ENCODE measurements at regions not wholly inside any gene's neighbourhood (a gene's known extent, or its start where the extent isn't known, plus 50 kb on each side); places are given as distances from the start of the nearest gene placed in this dataset.

- no peak for DNase-seq
Measured at GRCh38 chr22:49540913-49541692, 286.6 kb downstream of the BRD1 start.

DNA sequence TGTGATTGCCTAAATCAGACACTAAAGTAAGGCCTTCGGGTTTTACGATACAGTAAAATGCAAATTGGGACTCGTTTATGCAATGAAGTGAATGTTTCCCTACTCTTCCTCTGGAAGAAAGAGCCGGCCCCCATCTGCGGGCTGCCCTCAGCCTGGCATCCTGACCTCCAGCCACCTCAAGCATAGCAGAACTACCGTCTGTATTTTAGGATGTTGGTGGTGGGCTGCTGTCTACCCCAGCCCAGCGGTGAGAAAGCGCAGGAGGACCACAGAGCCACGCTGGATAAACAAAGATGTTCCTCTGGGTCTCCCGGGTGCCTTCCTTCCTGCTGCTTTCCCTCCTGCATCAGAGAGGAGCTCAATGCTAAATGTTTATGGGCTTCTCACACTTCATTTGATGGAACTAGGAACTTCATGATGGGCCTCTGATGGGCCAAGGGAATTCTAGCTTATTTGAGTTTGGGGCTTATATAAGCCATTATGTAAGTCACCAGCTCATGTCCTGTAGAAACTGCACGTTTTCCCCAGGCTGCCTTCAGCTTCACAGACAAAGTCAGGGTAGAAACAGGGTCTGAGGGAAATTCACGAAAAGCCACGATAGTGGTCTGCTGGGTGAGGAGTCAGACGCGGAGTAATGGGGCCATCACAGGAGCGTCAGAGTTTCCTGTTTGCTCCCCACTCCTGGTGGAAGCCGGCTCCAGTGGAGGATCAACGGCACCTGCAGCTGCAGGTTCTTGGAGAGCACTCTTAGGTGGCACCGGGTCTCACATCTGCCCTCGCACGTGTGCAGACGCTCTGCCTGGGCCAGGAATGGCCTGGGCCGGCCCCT lies 287.4 kb downstream of the BRD1 start:
- no peak for DNase-seq

DNA sequence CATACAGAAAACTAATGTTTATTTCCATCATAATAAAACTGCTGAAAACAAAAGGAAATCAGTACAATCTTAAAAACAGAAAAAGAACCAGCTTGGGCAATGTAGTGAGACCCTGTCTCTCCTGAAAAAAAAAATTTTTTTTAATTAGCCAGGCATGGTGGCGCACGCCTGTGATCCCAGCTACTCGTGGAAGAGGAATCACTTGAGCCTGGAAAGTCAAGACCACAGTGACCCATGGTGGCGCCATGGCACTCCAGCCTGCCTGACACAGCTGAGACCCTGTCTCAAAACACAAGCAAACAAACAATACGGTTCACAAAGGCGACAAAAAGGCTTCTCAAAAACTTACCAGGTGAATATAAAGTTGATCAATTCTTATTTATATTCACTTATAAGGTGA lies 289.7 kb downstream of the BRD1 start:
- DNase-seq = no peak

GRCh38 chr22:49536571-49537131 lies 291.0 kb downstream of the BRD1 start:
- DNase-seq = no peak

DNA sequence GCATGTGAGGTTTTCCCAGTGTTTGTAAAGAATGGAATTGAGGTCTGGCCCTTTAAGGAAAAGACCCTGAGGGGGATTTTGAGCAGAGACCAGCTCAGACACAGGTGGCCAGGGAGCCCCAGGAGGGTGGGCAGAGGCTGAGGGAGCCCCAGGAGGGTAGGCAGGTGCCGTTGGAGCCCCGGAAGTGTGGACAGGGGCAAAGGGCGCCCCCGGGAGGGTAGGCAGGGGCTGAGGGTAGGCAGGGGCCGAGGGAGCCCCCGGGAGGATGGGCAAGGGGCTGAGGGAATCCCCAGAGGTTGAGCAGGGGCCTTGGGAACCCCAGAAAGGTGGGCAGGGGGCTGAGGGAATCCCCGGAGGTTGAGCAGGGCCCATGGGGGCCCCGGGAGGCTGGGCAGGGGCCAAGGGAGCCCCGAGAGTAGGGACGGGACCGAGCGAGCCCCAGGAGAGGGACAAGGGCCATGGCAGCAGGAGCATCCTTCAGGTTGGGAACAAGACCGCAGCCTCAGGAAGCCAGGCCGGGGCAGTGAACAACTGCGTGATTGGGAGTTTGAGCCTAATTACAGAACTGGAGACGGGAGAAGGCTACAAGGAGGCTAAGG lies 292.0 kb downstream of the BRD1 start:
- no peak for DNase-seq

DNA sequence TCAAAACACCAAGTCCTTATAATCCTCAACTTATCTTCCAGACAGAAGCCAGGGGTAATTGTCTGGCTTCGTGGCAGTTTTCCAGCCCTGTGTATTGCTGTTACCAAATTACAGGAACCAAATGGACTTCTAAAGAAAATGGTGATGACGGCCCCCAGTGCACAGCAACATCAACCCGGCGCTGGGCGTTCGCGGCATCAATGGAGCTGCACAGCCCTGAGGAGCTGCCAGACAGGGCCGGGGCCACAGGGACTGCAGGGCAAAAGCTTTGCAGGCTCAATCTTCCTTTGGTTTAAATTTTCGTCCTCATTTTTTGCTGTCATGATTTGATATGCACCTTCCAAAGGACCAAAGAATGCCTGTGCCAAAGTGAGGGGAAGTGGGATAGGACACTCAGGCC lies 292.5 kb downstream of the BRD1 start:
- DNase-seq = no peak

- DNase-seq = no peak
Measured at GRCh38 chr22:49534386-49534785, 293.3 kb downstream of the BRD1 start.

DNA sequence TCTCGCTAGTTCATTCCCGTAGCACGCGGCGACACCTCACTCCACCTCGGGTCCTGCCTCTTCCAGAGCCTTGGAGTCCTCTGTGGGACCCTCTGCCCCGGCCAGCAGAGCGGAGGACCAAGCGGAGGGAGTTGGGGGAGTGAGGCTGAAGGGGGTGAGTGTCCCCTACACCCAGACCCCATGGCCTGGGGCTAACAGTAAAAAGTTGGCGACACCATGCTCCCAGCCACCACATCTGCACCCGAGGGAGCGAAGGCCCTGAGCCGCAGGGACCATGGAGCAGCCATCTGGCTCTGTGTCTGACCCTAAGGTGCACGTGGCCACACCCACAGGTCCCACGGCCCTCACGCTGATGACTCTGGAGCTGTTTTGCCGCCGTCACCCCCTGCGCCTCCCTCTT lies 293.8 kb downstream of the BRD1 start:
- DNase-seq = no peak

DNA sequence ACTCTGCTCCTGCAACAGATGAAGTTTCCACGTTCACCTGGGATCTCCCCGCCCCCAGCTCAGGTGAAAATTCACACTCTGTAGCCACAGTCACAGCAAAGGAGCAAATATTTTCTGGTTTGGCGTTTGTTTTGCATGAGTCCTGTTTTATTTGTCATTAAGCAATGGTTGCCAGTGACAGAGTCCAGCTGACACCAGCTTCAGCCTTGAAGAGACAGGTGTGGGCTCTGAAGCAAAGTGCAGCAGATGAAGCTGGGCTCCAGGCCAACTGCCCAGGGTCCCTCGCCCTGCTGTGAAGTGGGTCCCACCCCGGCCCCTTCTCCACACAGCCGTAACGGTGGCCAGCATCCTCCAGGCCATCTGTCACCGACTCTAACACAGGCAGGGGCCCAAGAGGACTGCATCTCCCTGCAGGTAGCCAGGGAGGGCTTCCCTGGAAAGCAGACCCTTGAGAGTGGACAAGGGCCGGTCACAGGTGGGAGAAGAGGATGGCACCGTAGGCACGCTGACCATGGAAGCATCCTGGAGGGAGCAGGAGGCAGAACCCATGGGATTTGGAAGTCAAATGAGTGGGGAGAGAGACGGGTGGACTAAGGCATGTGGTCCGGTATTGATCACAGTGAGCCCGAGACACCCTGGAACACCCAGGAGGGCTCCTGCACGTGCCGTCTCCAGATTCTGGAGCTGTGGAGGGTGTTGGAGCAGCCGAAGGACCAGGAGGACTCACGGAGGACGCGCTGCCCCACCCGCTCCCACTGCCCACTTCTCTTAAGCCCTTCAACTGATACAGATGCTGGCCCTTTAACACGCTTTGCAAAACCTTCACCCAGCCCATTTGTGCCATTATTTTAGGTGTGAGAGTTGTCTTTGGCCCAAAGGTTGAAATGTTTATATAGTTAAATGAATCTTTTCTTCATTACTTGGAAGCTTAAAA lies 294.5 kb downstream of the BRD1 start:
- no peak for DNase-seq

DNA sequence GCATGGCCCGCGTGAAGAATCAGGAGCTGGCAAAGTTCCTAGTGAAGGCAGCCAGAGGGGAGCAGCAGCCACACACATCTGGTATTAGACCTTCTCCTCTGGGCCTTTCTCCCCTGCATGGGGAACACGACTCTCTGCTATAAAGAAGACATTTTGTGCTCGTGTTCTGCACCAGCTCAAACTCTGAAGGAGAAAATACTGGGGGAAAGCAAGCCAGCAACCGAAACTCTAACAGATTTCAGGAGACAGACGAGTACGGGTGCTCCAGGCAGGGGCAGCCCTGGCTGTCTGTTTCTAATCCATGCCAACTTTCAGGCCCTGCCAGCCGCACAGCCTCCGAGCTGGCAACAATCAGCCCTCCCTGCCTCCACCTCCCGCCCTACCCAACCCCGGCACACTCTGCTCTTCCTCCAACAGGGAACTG lies 296.3 kb downstream of the BRD1 start:
- no peak for DNase-seq

DNA sequence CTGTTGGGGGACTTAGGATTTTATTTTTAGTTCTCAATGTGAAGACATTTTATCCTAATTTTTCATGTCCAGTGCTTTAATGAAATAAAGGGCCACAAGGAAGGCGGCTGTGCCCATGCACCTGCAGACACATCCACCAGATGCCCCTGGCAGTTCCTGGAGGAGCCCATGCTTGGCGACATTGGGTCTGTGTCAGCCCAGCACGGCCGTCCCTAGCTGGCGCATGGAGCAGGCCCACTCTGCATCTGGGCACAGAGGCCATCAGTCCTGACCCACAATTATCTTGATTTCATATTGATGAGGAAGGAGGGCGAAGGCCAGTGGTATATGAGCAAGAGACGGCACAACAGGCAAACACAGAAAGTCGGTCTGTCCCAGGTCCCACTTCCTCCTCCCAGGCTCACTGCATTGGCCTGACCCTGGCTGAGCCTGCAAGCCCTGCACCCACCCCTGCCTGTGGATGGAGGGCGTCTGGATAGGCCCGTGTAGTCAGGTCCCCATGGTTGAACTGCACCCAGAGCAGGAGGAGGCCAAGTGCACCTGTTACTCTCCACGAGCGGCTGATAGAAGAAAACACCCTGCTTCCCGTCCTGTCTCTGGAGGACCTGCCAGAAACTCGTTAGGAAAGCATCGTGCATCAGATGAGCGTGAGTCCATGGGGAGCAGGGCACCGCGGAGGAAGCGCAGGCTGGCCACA lies 296.9 kb downstream of the BRD1 start:
- no peak for DNase-seq

- DNase-seq = no peak
Measured at GRCh38 chr22:49528420-49528720, 299.3 kb downstream of the BRD1 start.

- no peak for DNase-seq
Measured at GRCh38 chr22:49527611-49528419, 299.9 kb downstream of the BRD1 start.

GRCh38 chr22:49525801-49526535 lies 301.7 kb downstream of the BRD1 start:
- no peak for DNase-seq

DNA sequence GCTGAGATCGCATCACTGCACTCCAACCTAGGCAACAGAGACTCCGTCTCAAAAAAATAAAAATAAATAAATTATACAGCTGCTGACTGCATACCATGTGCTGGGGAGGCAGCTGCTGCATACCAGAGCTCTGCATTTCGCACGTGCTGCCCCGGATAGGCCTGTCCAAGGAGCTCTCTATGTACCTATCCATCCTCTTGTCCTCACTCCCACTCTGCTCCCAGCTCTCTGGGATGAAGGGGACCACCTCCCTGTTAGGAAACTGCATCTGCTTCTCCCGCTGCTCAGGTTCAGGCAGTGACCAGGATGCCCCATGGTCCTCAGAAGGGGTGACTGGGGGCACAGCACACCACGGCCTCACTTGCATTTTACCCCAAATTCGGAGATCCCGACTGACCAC lies 302.3 kb downstream of the BRD1 start:
- no peak for DNase-seq

GRCh38 chr22:49524362-49524761 lies 303.3 kb downstream of the BRD1 start:
- DNase-seq = no peak

- no peak for DNase-seq
Measured at GRCh38 chr22:49523374-49524008, 304.2 kb downstream of the BRD1 start.

DNA sequence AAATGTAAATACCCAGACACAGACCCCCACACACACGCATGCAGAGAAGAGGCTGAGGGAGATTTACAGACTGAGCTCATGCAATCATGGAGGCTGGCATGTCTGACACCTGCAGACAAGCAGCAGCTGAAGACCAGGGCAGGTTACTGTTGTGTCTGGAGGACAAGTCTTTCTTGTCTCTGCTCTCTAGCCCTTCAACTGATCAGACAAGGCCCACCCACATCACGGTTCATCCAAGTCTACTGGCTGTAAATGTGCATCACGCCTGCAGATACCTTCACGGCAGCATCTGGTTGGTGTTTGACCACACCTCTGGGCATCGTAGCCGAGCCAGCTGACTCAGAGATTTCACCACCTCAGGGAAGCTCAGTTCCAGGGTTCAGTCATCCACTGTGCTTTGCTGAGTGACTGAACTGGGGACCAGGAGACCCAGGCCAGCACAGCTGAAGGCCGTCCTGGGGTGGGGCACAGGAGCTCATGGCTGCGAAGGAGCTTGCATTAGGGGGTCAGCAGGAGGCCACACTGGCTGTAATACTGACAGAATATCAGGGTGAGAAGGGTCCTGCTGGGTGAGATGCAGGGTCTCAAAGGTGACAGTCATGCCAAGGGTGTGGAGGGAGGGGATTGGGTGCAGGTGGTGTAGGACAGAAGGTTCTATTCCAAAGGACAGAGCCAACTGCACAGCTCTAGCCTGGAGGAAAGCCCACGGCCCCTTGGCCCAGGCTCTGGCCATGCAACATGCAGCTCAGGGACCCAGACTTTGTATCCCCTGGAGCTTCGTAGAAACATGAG lies 304.9 kb downstream of the BRD1 start:
- no peak for DNase-seq

DNA sequence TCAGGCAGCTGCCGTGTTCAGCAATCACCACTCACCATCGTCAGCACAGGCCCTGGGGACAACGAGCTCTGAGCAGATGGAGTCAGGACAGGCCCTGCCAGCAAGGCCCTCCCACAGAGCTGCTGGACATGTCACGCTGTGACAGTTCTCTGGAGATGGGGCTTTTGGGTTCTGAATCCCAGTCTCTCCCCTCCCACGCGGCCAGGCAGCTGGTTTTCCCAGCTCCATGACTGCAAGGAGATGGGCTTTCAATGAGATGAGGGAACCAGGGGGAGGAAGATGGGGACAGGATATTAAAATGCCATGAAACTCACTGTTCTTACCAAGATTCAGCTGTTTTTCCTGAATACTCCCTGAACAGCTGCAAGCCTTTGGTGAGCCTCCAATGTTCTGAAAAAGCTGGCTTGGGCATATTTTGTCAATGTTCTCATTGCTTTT lies 305.9 kb downstream of the BRD1 start:
- no peak for DNase-seq

Data from GOT3 (cell line).